GM19328 (cell line): ENCODE measurements at regions not wholly inside any gene's neighbourhood (a gene's known extent, or its start where the extent isn't known, plus 50 kb on each side); places are given as distances from the start of the nearest gene placed in this dataset.

Source experiments
- ATAC-seq: cut with Tn5 transposase; IDR thresholded peaks from one replicate; pipeline ENCODE4 v1.9.1; 2021; ENCODE audit warnings: mild to moderate bottlenecking, moderate library complexity; ENCODE audit not compliant: unreplicated experiment

- ATAC-seq = no peak
These were observed 425.1 kb upstream of the NPVF start for GRCh38 chr7:25653384-25653783.

GRCh38 chr7:25656071-25656470 lies 427.8 kb upstream of the NPVF start:
- ATAC-seq = no peak

GRCh38 chr7:25656581-25657026 lies 428.3 kb upstream of the NPVF start:
- ATAC-seq = no peak

GRCh38 chr7:25658375-25658774 lies 430.1 kb upstream of the NPVF start:
- no peak for ATAC-seq

- ATAC-seq = no peak
These were observed 431.6 kb upstream of the NPVF start for GRCh38 chr7:25659841-25660240.

GRCh38 chr7:25662841-25663800 lies 434.8 kb upstream of the NPVF start:
- no peak for ATAC-seq

GRCh38 chr7:25663877-25664276 lies 435.6 kb upstream of the NPVF start:
- ATAC-seq = no peak

GRCh38 chr7:25664593-25664992 lies 436.3 kb upstream of the NPVF start:
- ATAC-seq = no peak

- ATAC-seq = no peak
These were observed 437.1 kb upstream of the NPVF start for GRCh38 chr7:25665374-25665773.

- ATAC-seq = no peak
These were observed 437.8 kb upstream of the NPVF start for GRCh38 chr7:25665903-25666670.

GRCh38 chr7:25666671-25667060 lies 438.4 kb upstream of the NPVF start:
- no peak for ATAC-seq

GRCh38 chr7:25669281-25669781 lies 441.0 kb upstream of the NPVF start:
- no peak for ATAC-seq

- ATAC-seq = no peak
These were observed 441.9 kb upstream of the NPVF start for GRCh38 chr7:25669961-25670841.

- ATAC-seq = no peak
These were observed 442.8 kb upstream of the NPVF start for GRCh38 chr7:25671111-25671510.

GRCh38 chr7:25672496-25672895 lies 444.2 kb upstream of the NPVF start:
- no peak for ATAC-seq

GRCh38 chr7:25675789-25676474 lies 447.6 kb upstream of the NPVF start:
- no peak for ATAC-seq

GRCh38 chr7:25677595-25677994 lies 449.3 kb upstream of the NPVF start:
- no peak for ATAC-seq

- no peak for ATAC-seq
These were observed 449.9 kb upstream of the NPVF start for GRCh38 chr7:25678215-25678614.

GRCh38 chr7:25680636-25681035 lies 452.4 kb upstream of the NPVF start:
- ATAC-seq = no peak

GRCh38 chr7:25684360-25684759 lies 456.1 kb upstream of the NPVF start:
- no peak for ATAC-seq
